ENCODE measurements at regions not wholly inside any gene's neighbourhood (a gene's known extent, or its start where the extent isn't known, plus 50 kb on each side); places are given as distances from the start of the nearest gene placed in this dataset.

GRCh38 chr20:24797113-24797512 is 152.0 kb upstream of the CST7 start:
- Histone ChIP-seq H3K4me3 (ENCODE audit: low read length in 2 of 2) (no peak overlapping the region), H3K27me3 (ENCODE audit: control insufficient read depth in 3 of 3, insufficient read depth in 3 of 3, low read depth in 1 of 3, low read length in 3 of 3) (no peaks in the 10 kb centered on the region), H2BK12ac (ENCODE audit: low read length) (no peak overlapping the region), H2BK5ac (ENCODE audit: low read length) (no peak overlapping the region), H2AFZ (ENCODE audit: low read length) (no peak overlapping the region), H4K8ac (ENCODE audit: low read depth, low read length) (no peak overlapping the region), H3K27ac (replicated peaks; ENCODE audit: low read length) (no peak overlapping the region), H3K4me2 (ENCODE audit: insufficient read depth, low read length, poor library complexity, severe bottlenecking) (no peak overlapping the region), H4K91ac (ENCODE audit: low read depth, low read length, poor library complexity) (no peak overlapping the region), H3K4me1 (ENCODE audit: control insufficient read depth in 2 of 2, insufficient read depth in 1 of 2, low read depth in 1 of 2, low read length in 2 of 2) (no peaks in the 10 kb centered on the region), H2AK5ac (ENCODE audit: low read depth, low read length) (no peak overlapping the region), H3K36me3 (replicated peaks in 1 of 2; ENCODE audit: control insufficient read depth in 2 of 2, insufficient read depth in 2 of 2, low read length in 2 of 2) (no peaks in the 10 kb centered on the region), H2BK15ac (ENCODE audit: low read length) (no peak overlapping the region), H3K9me3 (replicated peaks in 1 of 2; ENCODE audit: control insufficient read depth in 2 of 2, insufficient read depth in 1 of 2, low read depth in 1 of 2, low read length in 2 of 2) (no peaks in the 10 kb centered on the region), H3K79me1 (ENCODE audit: low read depth, low read length) (no peaks in the 10 kb centered on the region), H3K18ac (ENCODE audit: low read length) (no peak overlapping the region), H3K14ac (ENCODE audit: low read length) (no peak overlapping the region), H3K4ac (ENCODE audit: low read length) (no peak overlapping the region), H2BK120ac (ENCODE audit: low read depth, low read length) (no peak overlapping the region), H3K9ac (ENCODE audit: low read depth, low read length, poor library complexity) (no peak overlapping the region), H3K23ac (ENCODE audit: low read depth, low read length, poor library complexity) (no peak overlapping the region)
- no CpG with 5 or more reads among the region's 6 CpGs for WGBS, 2 donors (ENCODE audit: extremely low coverage in 2 of 2, insufficient read length in 2 of 2, insufficient replicate concordance in 1 of 2)
- DNase-seq (ENCODE audit: low spot score), result no peak

- Histone ChIP-seq H3K4me3 (ENCODE audit: low read length in 2 of 2) (peak overlapping the region in 1 of 2 donors; percentile 25), H2BK120ac (ENCODE audit: low read depth, low read length) (no peak overlapping the region), H3K4me1 (ENCODE audit: control insufficient read depth in 2 of 2, insufficient read depth in 1 of 2, low read depth in 1 of 2, low read length in 2 of 2) (no peaks in the 10 kb centered on the region), H3K27ac (replicated peaks; ENCODE audit: low read length) (no peak overlapping the region), H2AFZ (ENCODE audit: low read length) (no peak overlapping the region), H3K18ac (ENCODE audit: low read length) (no peak overlapping the region), H3K9me3 (replicated peaks in 1 of 2; ENCODE audit: control insufficient read depth in 2 of 2, insufficient read depth in 1 of 2, low read depth in 1 of 2, low read length in 2 of 2) (no peaks in the 10 kb centered on the region), H4K8ac (ENCODE audit: low read depth, low read length) (no peak overlapping the region), H3K14ac (ENCODE audit: low read length) (no peak overlapping the region), H3K4me2 (ENCODE audit: insufficient read depth, low read length, poor library complexity, severe bottlenecking) (no peak overlapping the region), H2BK15ac (ENCODE audit: low read length) (no peak overlapping the region), H2AK5ac (ENCODE audit: low read depth, low read length) (no peak overlapping the region), H3K4ac (ENCODE audit: low read length) (no peak overlapping the region), H3K27me3 (ENCODE audit: control insufficient read depth in 3 of 3, insufficient read depth in 3 of 3, low read depth in 1 of 3, low read length in 3 of 3) (no peaks in the 10 kb centered on the region), H3K79me1 (ENCODE audit: low read depth, low read length) (no peaks in the 10 kb centered on the region), H3K36me3 (replicated peaks in 1 of 2; ENCODE audit: control insufficient read depth in 2 of 2, insufficient read depth in 2 of 2, low read length in 2 of 2) (no peaks in the 10 kb centered on the region), H3K9ac (ENCODE audit: low read depth, low read length, poor library complexity) (no peak overlapping the region), H2BK5ac (ENCODE audit: low read length) (no peak overlapping the region), H4K91ac (ENCODE audit: low read depth, low read length, poor library complexity) (no peak overlapping the region), H3K23ac (ENCODE audit: low read depth, low read length, poor library complexity) (no peak overlapping the region), H2BK12ac (ENCODE audit: low read length) (no peak overlapping the region)
- no CpG with 5 or more reads among the region's 19 CpGs for WGBS, 2 donors (ENCODE audit: extremely low coverage in 2 of 2, insufficient read length in 2 of 2, insufficient replicate concordance in 1 of 2)
- no peak for DNase-seq (ENCODE audit: low spot score)
These were observed 151.1 kb upstream of the CST7 start for GRCh38 chr20:24797745-24798655.

GRCh38 chr20:24798930-24799705 is 150.0 kb upstream of the CST7 start:
- Histone ChIP-seq H3K27me3 (ENCODE audit: control insufficient read depth in 3 of 3, insufficient read depth in 3 of 3, low read depth in 1 of 3, low read length in 3 of 3) (no peaks in the 10 kb centered on the region), H3K36me3 (replicated peaks in 1 of 2; ENCODE audit: control insufficient read depth in 2 of 2, insufficient read depth in 2 of 2, low read length in 2 of 2) (no peaks in the 10 kb centered on the region), H3K4me2 (ENCODE audit: insufficient read depth, low read length, poor library complexity, severe bottlenecking) (no peak overlapping the region), H3K9ac (ENCODE audit: low read depth, low read length, poor library complexity) (no peak overlapping the region), H3K27ac (replicated peaks; ENCODE audit: low read length) (no peak overlapping the region), H3K4ac (ENCODE audit: low read length) (no peak overlapping the region), H3K9me3 (replicated peaks in 1 of 2; ENCODE audit: control insufficient read depth in 2 of 2, insufficient read depth in 1 of 2, low read depth in 1 of 2, low read length in 2 of 2) (no peaks in the 10 kb centered on the region), H2BK5ac (ENCODE audit: low read length) (no peak overlapping the region), H3K79me1 (ENCODE audit: low read depth, low read length) (no peaks in the 10 kb centered on the region), H3K4me3 (ENCODE audit: low read length in 2 of 2) (no peak overlapping the region), H2BK12ac (ENCODE audit: low read length) (no peak overlapping the region), H4K8ac (ENCODE audit: low read depth, low read length) (no peak overlapping the region), H3K23ac (ENCODE audit: low read depth, low read length, poor library complexity) (no peak overlapping the region), H2BK120ac (ENCODE audit: low read depth, low read length) (no peak overlapping the region), H3K4me1 (ENCODE audit: control insufficient read depth in 2 of 2, insufficient read depth in 1 of 2, low read depth in 1 of 2, low read length in 2 of 2) (no peaks in the 10 kb centered on the region), H3K14ac (ENCODE audit: low read length) (no peak overlapping the region), H2AFZ (ENCODE audit: low read length) (no peak overlapping the region), H2BK15ac (ENCODE audit: low read length) (no peak overlapping the region), H2AK5ac (ENCODE audit: low read depth, low read length) (no peak overlapping the region), H4K91ac (ENCODE audit: low read depth, low read length, poor library complexity) (no peak overlapping the region), H3K18ac (ENCODE audit: low read length) (peak overlapping the region; percentile 6)
- DNase-seq (ENCODE audit: low spot score), result no peak
- WGBS, 2 donors (ENCODE audit: extremely low coverage in 2 of 2, insufficient read length in 2 of 2, insufficient replicate concordance in 1 of 2), result no CpG with 5 or more reads among the region's 13 CpGs

GRCh38 chr20:24799971-24800580 is 149.0 kb upstream of the CST7 start:
- Histone ChIP-seq H2AK5ac (ENCODE audit: low read depth, low read length) (peak overlapping the region; percentile 50), H2BK5ac (ENCODE audit: low read length) (no peak overlapping the region), H2AFZ (ENCODE audit: low read length) (no peak overlapping the region), H3K4me3 (ENCODE audit: low read length in 2 of 2) (peak overlapping the region in 1 of 2 donors; percentile 36), H3K27ac (replicated peaks; ENCODE audit: low read length) (no peak overlapping the region), H2BK12ac (ENCODE audit: low read length) (no peak overlapping the region), H3K18ac (ENCODE audit: low read length) (peak overlapping the region; percentile 2), H3K4ac (ENCODE audit: low read length) (no peak overlapping the region), H3K14ac (ENCODE audit: low read length) (no peak overlapping the region), H3K4me1 (ENCODE audit: control insufficient read depth in 2 of 2, insufficient read depth in 1 of 2, low read depth in 1 of 2, low read length in 2 of 2) (peaks cover 0 to 2% of the 10 kb centered on the region in 2 donors), H4K91ac (ENCODE audit: low read depth, low read length, poor library complexity) (no peak overlapping the region), H3K4me2 (ENCODE audit: insufficient read depth, low read length, poor library complexity, severe bottlenecking) (no peak overlapping the region), H3K79me1 (ENCODE audit: low read depth, low read length) (no peaks in the 10 kb centered on the region), H2BK15ac (ENCODE audit: low read length) (no peak overlapping the region), H3K9ac (ENCODE audit: low read depth, low read length, poor library complexity) (peak overlapping the region; percentile 60), H2BK120ac (ENCODE audit: low read depth, low read length) (no peak overlapping the region), H3K36me3 (replicated peaks in 1 of 2; ENCODE audit: control insufficient read depth in 2 of 2, insufficient read depth in 2 of 2, low read length in 2 of 2) (no peaks in the 10 kb centered on the region), H3K27me3 (ENCODE audit: control insufficient read depth in 3 of 3, insufficient read depth in 3 of 3, low read depth in 1 of 3, low read length in 3 of 3) (no peaks in the 10 kb centered on the region), H3K23ac (ENCODE audit: low read depth, low read length, poor library complexity) (no peak overlapping the region), H3K9me3 (replicated peaks in 1 of 2; ENCODE audit: control insufficient read depth in 2 of 2, insufficient read depth in 1 of 2, low read depth in 1 of 2, low read length in 2 of 2) (no peaks in the 10 kb centered on the region), H4K8ac (ENCODE audit: low read depth, low read length) (no peak overlapping the region)
- no CpG with 5 or more reads among the region's 12 CpGs for WGBS, 2 donors (ENCODE audit: extremely low coverage in 2 of 2, insufficient read length in 2 of 2, insufficient replicate concordance in 1 of 2)
- no peak for DNase-seq (ENCODE audit: low spot score)
